Right ventricle myocardium superior (tissue), 1 donor: ENCODE measurements at regions not wholly inside any gene's neighbourhood (a gene's known extent, or its start where the extent isn't known, plus 50 kb on each side); places are given as distances from the start of the nearest gene placed in this dataset.

Experiments used
- ATAC-seq: fragments of 200-7000 bp; cut with Tn5 transposase; one replicate; pipeline ENCODE4 v1.9.1; 2020; ENCODE audit warnings: mild to moderate bottlenecking; ENCODE audit not compliant: poor library complexity
- DNase-seq: peaks from one replicate; pipeline ENCODE4 v3.0.0-alpha.2; 2020
- intact Hi-C: fragments of 100-400 bp; cut with DNase I; formaldehyde crosslinking; loops from one replicate; pipeline ENCODE4 v1.11.2; 2022
- donor health status: DM: no; HTN: yes; CAD: no; lungs with severe emphysema.

GRCh38 chr12:30807695-30808034 lies 52.9 kb upstream of the CAPRIN2 start:
- ATAC-seq, result no peak
- intact Hi-C loops, result no loop called here
- DNase-seq, result no peak

- ATAC-seq, result peak; percentile 93
- intact Hi-C loops, result no loop called here
- no peak for DNase-seq
Observed at GRCh38 chr12:30806989-30807694, 52.4 kb upstream of the CAPRIN2 start.

GRCh38 chr12:30805959-30806358 lies 51.2 kb upstream of the CAPRIN2 start:
- intact Hi-C loops, result no loop called here
- ATAC-seq (no peak), DNase-seq (no peak)
